Fibroblast of mammary gland (primary cell): ENCODE measurements at regions not wholly inside any gene's neighbourhood (a gene's known extent, or its start where the extent isn't known, plus 50 kb on each side); places are given as distances from the start of the nearest gene placed in this dataset.

Experiments
- DNase-seq: peaks from one replicate; pipeline ENCODE4 v3.0.0-alpha.2; 2010; ENCODE audit warnings: low read depth
- H3K4me3 ChIP-seq: 2 replicates; pipeline ENCODE4 v1.5.1; 2011; ENCODE audit warnings: low read depth, mild to moderate bottlenecking, low read length, moderate library complexity; ENCODE audit not compliant: control insufficient read depth
- TF ChIP-seq, protein P1 (sequence below): conservative IDR thresholded peaks from 2 replicates; pipeline ENCODE4 v1.5.1; 2011; ENCODE audit warnings: low read depth, low read length, inconsistent platforms; ENCODE audit not compliant: control insufficient read depth, insufficient read depth

DNA sequence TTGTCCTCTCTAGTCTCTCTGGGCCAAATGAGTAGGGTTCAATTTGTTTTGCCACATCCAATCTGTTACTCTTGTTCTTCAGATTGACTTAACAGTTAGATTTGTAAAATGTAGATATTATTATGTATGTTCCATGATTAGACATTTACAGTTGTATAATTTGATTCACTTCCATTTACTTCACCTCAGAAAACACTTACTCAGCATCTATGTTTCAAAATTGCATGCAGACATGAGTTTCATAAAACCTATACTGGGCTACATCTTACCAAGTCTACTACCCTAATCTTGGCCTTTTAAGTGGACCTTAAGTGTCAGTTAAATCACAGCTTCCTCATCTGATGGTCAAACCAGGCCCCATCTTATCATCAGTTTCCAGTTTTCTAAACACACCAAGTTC is 1181.2 kb upstream of the CDH9 start:
- DNase-seq = no peak
- TF ChIP-seq, protein P1, sequence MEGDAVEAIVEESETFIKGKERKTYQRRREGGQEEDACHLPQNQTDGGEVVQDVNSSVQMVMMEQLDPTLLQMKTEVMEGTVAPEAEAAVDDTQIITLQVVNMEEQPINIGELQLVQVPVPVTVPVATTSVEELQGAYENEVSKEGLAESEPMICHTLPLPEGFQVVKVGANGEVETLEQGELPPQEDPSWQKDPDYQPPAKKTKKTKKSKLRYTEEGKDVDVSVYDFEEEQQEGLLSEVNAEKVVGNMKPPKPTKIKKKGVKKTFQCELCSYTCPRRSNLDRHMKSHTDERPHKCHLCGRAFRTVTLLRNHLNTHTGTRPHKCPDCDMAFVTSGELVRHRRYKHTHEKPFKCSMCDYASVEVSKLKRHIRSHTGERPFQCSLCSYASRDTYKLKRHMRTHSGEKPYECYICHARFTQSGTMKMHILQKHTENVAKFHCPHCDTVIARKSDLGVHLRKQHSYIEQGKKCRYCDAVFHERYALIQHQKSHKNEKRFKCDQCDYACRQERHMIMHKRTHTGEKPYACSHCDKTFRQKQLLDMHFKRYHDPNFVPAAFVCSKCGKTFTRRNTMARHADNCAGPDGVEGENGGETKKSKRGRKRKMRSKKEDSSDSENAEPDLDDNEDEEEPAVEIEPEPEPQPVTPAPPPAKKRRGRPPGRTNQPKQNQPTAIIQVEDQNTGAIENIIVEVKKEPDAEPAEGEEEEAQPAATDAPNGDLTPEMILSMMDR = no peak
- H3K4me3 ChIP-seq = no peak overlapping the region

- H3K4me3 ChIP-seq = no peak overlapping the region
Observed at GRCh38 chr5:28217695-28218094, 1179.3 kb upstream of the CDH9 start.

DNA sequence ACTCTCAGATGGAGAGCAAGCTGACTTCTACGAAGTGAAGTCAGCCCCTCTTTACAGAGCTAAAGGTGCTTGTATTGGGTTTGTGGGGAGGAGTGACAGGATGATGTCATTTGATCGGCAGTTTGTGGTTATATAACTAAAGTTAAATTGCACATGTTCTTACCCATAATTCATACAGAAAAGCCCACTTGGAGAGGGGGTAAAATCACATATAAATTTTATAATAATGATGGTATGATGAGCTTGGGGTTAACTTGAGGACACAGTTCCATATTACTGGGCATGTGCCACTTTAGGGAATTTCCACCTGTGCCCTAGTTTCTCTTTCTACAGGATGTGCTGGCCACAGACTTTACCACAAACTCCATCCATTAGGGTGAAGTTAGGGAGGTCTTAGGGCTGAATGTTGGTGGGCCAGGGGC is 1178.6 kb upstream of the CDH9 start:
- no peak for DNase-seq
- TF ChIP-seq, protein P1 = no peak
- no peak overlapping the region for H3K4me3 ChIP-seq

More at GRCh38 chr5:28217695-28218094, 1179.3 kb upstream of the CDH9 start:
- TF ChIP-seq, protein P1 = no peak
- no peak for DNase-seq

- no peak for DNase-seq
- TF ChIP-seq, protein P1 = no peak
- no peak overlapping the region for H3K4me3 ChIP-seq
Observed at GRCh38 chr5:28215091-28215490, 1176.7 kb upstream of the CDH9 start.

DNA sequence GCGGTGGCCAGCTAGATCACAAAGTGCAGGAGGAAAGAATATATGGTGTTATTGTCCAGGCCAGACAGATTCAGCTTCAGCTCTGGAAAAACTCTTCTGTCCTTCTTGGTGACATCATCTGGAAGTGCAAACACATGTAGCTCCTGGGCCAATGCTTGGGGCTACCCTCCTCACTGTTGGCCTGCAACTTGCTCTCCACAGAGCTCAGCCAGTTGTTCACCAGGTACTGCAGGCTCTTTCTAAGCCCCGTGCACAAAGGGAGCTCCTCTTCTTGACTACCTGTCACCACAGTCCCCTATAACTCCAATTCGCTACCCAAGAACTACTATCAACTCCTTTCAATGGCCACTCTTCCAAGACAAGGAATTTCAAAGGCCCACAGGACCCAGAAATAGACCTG is 1175.9 kb upstream of the CDH9 start:
- no peak overlapping the region for H3K4me3 ChIP-seq
- TF ChIP-seq, protein P1 = no peak
- DNase-seq = no peak

DNA sequence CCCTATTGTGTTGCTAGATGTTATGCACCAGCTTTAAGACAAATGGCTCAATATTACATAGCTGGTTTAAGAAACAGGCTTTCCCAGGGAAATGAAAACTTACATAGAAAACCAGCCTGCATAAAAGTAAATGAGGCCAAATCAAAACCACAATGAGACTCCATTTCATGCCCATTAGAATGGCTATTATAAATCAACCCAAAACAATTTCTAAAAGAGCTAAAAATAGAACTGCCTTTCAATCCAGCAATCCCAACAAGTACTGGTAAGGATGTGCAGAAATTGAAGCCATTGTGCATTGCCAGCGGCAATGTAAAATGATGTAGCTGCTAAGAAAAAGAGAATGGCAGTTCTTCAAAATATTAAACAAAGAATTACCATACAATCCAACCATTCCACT is 1170.0 kb upstream of the CDH9 start:
- no peak for DNase-seq
- TF ChIP-seq, protein P1 = no peak
- H3K4me3 ChIP-seq = no peak overlapping the region

GRCh38 chr5:28190011-28190410 is 1151.6 kb upstream of the CDH9 start:
- TF ChIP-seq, protein P1 = no peak
- no peak for DNase-seq

More at GRCh38 chr5:28190011-28190410, 1151.6 kb upstream of the CDH9 start:
- H3K4me3 ChIP-seq = no peak overlapping the region
